GM23248 (cell line): ENCODE measurements at regions not wholly inside any gene's neighbourhood (a gene's known extent, or its start where the extent isn't known, plus 50 kb on each side); places are given as distances from the start of the nearest gene placed in this dataset.
A peak's percentile ranks its signal among the peaks of the same experiment; 100 is the strongest.
"Not testable (repeated sequence)": the region's sequence is repeated elsewhere in the genome, so short reads cannot be mapped to it uniquely, and the experiment has no call there.

Experiments
- DNase-seq: peaks from one replicate; pipeline ENCODE4 v3.0.0-alpha.2; 2015
- H2AFZ ChIP-seq: fragments of 200-600 bp; sonication (generic); 2 replicates; pipeline ENCODE4 v1.6.1; 2016; ENCODE audit warnings: antibody characterized with exemption
- H3F3A ChIP-seq: fragments of 200-600 bp; sonication (generic); 2 replicates; pipeline ENCODE4 v1.6.1; 2016; ENCODE audit warnings: mild to moderate bottlenecking, antibody characterized with exemption, mixed run types; ENCODE audit not compliant: insufficient read depth
- H3K27ac ChIP-seq: fragments of 200-600 bp; sonication (generic); 2 replicates; pipeline ENCODE4 v1.5.1; 2016; ENCODE audit warnings: mild to moderate bottlenecking
- H3K27me3 ChIP-seq: fragments of 200-600 bp; sonication (generic); replicated peaks from 2 replicates; pipeline ENCODE4 v1.6.1; 2016; ENCODE audit warnings: mild to moderate bottlenecking; ENCODE audit not compliant: insufficient read depth
- H3K36me3 ChIP-seq: fragments of 200-600 bp; sonication (generic); 2 replicates; pipeline ENCODE4 v1.6.1; 2016; ENCODE audit warnings: low read depth, mild to moderate bottlenecking
- H3K4me1 ChIP-seq: fragments of 200-600 bp; sonication (generic); 2 replicates; pipeline ENCODE4 v1.6.1; 2016; ENCODE audit warnings: mild to moderate bottlenecking; ENCODE audit not compliant: insufficient read depth
- H3K4me2 ChIP-seq: fragments of 200-600 bp; sonication (generic); one replicate; pipeline ENCODE4 v1.6.1; 2016; ENCODE audit warnings: mild to moderate bottlenecking; ENCODE audit not compliant: unreplicated experiment
- H3K4me3 ChIP-seq: fragments of 200-600 bp; sonication (generic); 2 replicates; pipeline ENCODE4 v1.5.1; 2016; ENCODE audit warnings: mild to moderate bottlenecking
- H3K79me2 ChIP-seq: fragments of 200-600 bp; sonication (generic); 2 replicates; pipeline ENCODE4 v1.6.1; 2016; ENCODE audit warnings: mild to moderate bottlenecking; ENCODE audit not compliant: insufficient read depth
- H3K9ac ChIP-seq: fragments of 200-600 bp; sonication (generic); 2 replicates; pipeline ENCODE4 v1.6.1; 2016; ENCODE audit warnings: mild to moderate bottlenecking
- H3K9me2 ChIP-seq: fragments of 200-600 bp; sonication (generic); 2 replicates; pipeline ENCODE4 v1.6.1; 2016; ENCODE audit warnings: mixed run types, mild to moderate bottlenecking, moderate library complexity; ENCODE audit not compliant: insufficient read depth
- H3K9me3 ChIP-seq: fragments of 200-600 bp; sonication (generic); one replicate; pipeline ENCODE4 v1.6.1; 2017; ENCODE audit warnings: low read depth
- H4K20me1 ChIP-seq: fragments of 200-600 bp; sonication (generic); 2 replicates; pipeline ENCODE4 v1.6.0; 2016; ENCODE audit not compliant: insufficient read depth
- WGBS, 2 experiments: methylation state at CpG; one replicate each; pipeline ENCODE4 v1.1.6; 2015 to 2017; ENCODE audit warnings: low lambda C conversion rate in 2 of 2, low coverage in 1 of 2; ENCODE audit errors: missing lambda C conversion rate in 2 of 2; 5-methylcytosine and 5-hydroxymethylcytosine counted together
- in situ Hi-C: fragments of 300-500 bp; cut with MboI; formaldehyde crosslinking; loops from 2 replicates; pipeline ENCODE4 v1.15.0; 2020

DNA sequence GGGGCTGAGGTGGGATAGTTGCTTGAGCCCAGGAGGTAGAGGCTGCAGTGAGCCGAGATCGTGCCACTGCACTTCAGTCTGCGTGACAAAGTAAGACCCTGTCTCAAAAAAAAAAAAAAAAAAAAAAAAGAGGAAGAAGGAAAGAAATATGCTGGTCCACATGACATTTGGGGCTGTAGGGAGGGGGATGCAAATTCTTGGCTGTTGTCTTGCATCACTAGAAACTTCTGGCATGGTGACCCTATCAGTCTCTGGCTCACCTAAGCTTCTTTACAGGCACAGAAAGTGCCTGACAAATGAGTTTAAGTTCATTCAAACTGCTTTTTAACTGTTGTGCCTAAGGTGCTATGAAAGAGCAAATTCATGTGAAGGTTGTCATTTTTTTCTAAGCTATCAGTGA lies 93.5 kb downstream of the NBPF8 start:
- in situ Hi-C loops, result not testable (repeated sequence)

DNA sequence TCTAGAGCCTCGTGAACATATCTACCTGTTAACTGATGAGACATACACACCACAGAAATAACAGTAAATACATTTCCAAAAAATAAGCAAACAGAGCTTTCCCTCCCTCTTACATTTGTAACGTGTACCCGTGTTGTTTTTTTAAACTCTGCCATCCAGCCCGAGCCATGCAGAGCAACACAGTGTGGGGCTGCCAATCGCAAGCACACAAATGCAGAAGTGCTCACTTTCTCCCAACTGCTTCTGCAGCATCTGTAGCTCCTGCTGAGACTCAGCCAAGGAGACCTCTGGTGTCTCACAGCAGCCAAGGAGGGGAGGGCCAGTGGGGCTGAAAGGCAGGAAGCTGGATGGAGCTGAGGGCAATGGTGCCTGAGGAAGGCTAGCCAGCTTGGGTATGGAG lies 94.4 kb downstream of the NBPF8 start:
- H3F3A ChIP-seq, H3K4me3 ChIP-seq, H2AFZ ChIP-seq, in situ Hi-C loops, H3K9me3 ChIP-seq, H3K27ac ChIP-seq, H4K20me1 ChIP-seq, H3K27me3 ChIP-seq, H3K9ac ChIP-seq, H3K36me3 ChIP-seq, H3K4me2 ChIP-seq, H3K4me1 ChIP-seq, H3K79me2 ChIP-seq, H3K9me2 ChIP-seq, DNase-seq: not testable (repeated sequence)
- WGBS, 2 experiments, result 100% methylated on average over 3 of the region's 5 CpGs

More for the DNA sequence above, 93.5 kb downstream of the NBPF8 start:
- H3K4me2 ChIP-seq, H4K20me1 ChIP-seq, H3K9ac ChIP-seq, H2AFZ ChIP-seq, H3K36me3 ChIP-seq, H3K27ac ChIP-seq, DNase-seq, H3K4me3 ChIP-seq, H3K79me2 ChIP-seq, H3K4me1 ChIP-seq, H3F3A ChIP-seq, H3K27me3 ChIP-seq, H3K9me3 ChIP-seq, H3K9me2 ChIP-seq: not testable (repeated sequence)
- 89 to 96% methylated on average over 3 of the region's 3 CpGs for WGBS, 2 experiments

DNA sequence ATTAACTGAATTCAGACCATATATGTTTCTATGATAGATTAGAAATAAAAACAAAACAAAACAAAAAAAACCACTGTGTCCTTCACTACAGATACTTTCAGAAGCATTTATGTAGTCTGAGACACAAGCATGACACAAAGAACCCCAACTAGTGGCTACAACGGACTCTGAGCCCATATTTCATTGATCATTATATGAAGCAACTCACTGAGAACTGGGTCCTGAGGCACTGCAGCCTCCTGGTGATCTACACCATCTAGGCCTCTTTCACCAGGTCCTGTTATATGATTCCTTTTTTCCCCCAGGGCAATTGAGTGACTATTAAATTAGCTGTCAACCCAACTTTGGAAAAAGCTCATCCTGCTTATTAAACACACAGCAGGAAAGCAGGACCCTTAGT lies 98.3 kb downstream of the NBPF8 start:
- H3K9me2 ChIP-seq, H3K27me3 ChIP-seq, H3K4me1 ChIP-seq, in situ Hi-C loops, H3K36me3 ChIP-seq, H3K79me2 ChIP-seq, H3K27ac ChIP-seq, H3K4me3 ChIP-seq, H4K20me1 ChIP-seq, H3K4me2 ChIP-seq, DNase-seq, H3F3A ChIP-seq, H2AFZ ChIP-seq, H3K9ac ChIP-seq, H3K9me3 ChIP-seq: not testable (repeated sequence)
- no CpG with 5 or more reads among the region's 1 CpG for WGBS, 2 experiments

DNA sequence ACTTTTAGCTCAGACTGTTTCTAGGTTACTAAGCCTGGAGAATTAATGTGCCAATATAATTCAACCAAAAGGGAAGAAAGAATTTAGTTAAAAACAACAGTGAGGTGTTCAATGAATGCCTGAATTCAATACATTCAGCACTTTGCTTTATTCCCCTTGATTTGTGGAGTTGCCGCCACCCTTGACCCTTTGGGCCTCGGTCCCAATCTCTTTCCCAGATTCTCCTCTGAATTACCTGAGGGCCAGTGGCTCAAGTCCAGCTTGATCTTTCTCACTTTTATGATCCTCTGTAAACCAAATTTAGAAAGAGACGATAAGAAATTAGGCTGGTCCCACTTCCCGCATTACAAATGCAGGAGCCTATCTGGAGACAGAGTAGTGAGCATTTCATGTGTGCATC lies 98.7 kb downstream of the NBPF8 start:
- H4K20me1 ChIP-seq, H3K9me3 ChIP-seq, H3K4me3 ChIP-seq, H3K36me3 ChIP-seq, H3K79me2 ChIP-seq, DNase-seq, H3K27me3 ChIP-seq, H3K9me2 ChIP-seq, H3K4me1 ChIP-seq, H3K9ac ChIP-seq, in situ Hi-C loops, H3K27ac ChIP-seq, H2AFZ ChIP-seq, H3K4me2 ChIP-seq, H3F3A ChIP-seq: not testable (repeated sequence)
- WGBS, 2 experiments, result 100% methylated on average over 1 of the region's 4 CpGs; no CpG with 5 or more reads in 1 of the 2 experiments

DNA sequence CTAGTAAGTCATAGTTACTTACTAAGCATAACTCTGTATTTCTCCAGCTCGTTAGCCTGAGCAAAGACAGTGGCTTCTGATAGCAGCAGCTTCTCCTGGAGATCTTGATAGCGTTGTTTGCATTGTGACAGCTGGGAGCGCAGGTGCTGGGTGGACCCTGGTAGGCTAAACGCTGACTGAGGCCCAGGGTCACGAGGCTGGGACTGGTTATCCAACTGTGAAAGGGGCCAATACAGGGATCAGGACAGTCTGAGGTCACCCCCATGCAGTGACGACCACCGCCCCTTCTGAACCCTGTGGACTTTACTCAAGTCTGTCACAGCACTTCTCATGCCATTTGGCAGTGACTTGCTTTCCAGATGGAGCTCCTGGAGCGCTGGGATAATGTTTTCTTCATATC lies 104.4 kb downstream of the NBPF8 start:
- DNase-seq, H3K4me1 ChIP-seq, H3F3A ChIP-seq, H2AFZ ChIP-seq, H4K20me1 ChIP-seq, in situ Hi-C loops, H3K9me3 ChIP-seq, H3K4me3 ChIP-seq, H3K9ac ChIP-seq, H3K4me2 ChIP-seq, H3K9me2 ChIP-seq, H3K79me2 ChIP-seq, H3K36me3 ChIP-seq, H3K27ac ChIP-seq, H3K27me3 ChIP-seq: not testable (repeated sequence)
- WGBS, 2 experiments, result 90 to 100% methylated on average over 1 to 2 of the region's 8 CpGs

DNA sequence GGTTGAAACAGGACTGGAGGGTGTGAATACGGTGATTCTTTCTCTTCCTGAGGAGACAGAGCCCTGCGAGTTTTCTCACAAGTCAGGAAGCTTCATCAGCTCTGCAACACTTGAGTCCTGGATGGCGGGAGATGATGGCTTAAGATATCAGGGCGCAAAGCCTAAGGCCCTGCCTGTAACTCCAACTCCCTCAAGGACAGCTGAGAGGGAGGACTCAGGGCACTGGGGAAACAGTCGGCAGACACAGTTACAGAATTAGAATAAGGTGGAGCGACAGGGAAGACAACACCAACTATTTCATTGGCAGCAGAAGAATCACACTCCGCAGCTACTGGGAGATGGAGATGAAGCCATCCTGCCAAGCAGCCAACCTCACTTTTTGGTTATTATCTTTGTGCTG lies 109.6 kb downstream of the NBPF8 start:
- H3K9ac ChIP-seq, H3K4me3 ChIP-seq, H3K27ac ChIP-seq, H3K9me3 ChIP-seq, H3K4me2 ChIP-seq, H3F3A ChIP-seq, DNase-seq, H4K20me1 ChIP-seq, H3K9me2 ChIP-seq, H3K4me1 ChIP-seq, H3K27me3 ChIP-seq, H3K79me2 ChIP-seq, H3K36me3 ChIP-seq, H2AFZ ChIP-seq, in situ Hi-C loops: not testable (repeated sequence)
- 100% methylated on average over 2 to 3 of the region's 7 CpGs for WGBS, 2 experiments

DNA sequence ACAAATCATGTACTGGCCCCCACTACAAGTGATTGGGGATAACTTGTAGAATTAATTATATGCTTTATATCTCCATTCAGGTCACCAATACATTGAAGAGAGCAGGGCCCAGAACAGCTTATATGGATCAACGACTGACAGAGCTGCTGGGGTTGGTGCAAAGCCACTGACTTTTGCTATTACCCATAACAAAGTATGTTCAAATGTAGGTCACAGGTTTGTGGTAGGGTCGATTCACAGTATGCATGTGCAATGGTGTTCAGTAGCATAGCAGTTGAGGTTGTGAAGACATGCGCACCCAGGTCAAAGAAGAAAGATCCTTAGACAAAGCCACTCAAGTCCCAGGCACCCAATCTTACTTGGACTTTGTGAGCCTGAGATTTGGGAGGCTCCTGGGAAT lies 110.6 kb downstream of the NBPF8 start:
- H3K4me1 ChIP-seq, H3K9me3 ChIP-seq, in situ Hi-C loops, H3K27ac ChIP-seq, H2AFZ ChIP-seq, H4K20me1 ChIP-seq, H3K36me3 ChIP-seq, H3K9ac ChIP-seq, H3K9me2 ChIP-seq, H3F3A ChIP-seq, H3K79me2 ChIP-seq, H3K4me3 ChIP-seq, H3K4me2 ChIP-seq, DNase-seq, H3K27me3 ChIP-seq: not testable (repeated sequence)
- WGBS, 2 experiments, result 99 to 100% methylated on average over 3 of the region's 3 CpGs

DNA sequence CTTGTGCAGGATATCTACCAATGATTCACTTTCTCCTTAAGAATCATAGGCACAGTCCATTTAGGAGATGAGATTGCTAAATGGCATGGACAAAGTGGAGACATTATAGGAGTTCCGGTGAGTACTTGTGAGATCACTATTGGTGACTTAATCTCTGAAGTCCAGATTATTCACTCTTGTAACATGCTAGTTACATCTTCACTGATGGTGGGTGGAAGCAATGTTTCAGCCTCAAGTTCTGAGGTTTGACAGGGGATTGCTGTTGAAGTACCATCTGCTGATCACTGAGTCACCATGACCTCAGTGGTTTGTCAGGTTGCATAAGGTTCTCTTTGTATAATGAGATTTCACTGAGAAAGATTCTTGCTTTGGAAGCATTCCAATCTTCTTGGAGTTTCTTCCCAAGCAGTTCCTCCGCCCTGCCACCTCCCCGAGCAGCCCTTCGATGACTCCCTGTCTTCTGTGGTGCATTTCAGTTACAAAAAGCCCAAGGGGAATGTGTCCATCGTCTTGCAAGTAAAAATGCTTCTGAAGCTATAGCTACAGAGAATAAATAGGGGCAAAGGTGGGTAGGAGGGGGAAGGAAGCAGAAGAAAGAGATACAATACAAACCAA lies 114.7 kb downstream of the NBPF8 start:
- H3K4me1 ChIP-seq, H3K9me3 ChIP-seq, H2AFZ ChIP-seq, H3K4me3 ChIP-seq, H4K20me1 ChIP-seq, H3F3A ChIP-seq, H3K27me3 ChIP-seq, H3K36me3 ChIP-seq, in situ Hi-C loops, DNase-seq, H3K9me2 ChIP-seq, H3K4me2 ChIP-seq, H3K79me2 ChIP-seq: not testable (repeated sequence)
- 0 to 2% methylated on average over 5 of the region's 5 CpGs for WGBS, 2 experiments
- Histone ChIP-seq H3K27ac (peak overlapping the region; percentile 70), H3K9ac (0 out of 2 replicates have a peak overlapping the region, but pooled peaks have one; percentile 42)
